KMS-11 (cell line): ENCODE measurements at regions not wholly inside any gene's neighbourhood (a gene's known extent, or its start where the extent isn't known, plus 50 kb on each side); places are given as distances from the start of the nearest gene placed in this dataset.

Experiments used
- H2AFZ ChIP-seq: fragments of 200-600 bp; sonication (generic); 2 replicates; pipeline ENCODE4 v1.6.1; 2016; ENCODE audit warnings: antibody characterized with exemption, mixed run types, low read depth
- H3K27ac ChIP-seq: fragments of 200-600 bp; sonication (generic); 2 replicates; pipeline ENCODE4 v1.6.1; 2016; ENCODE audit warnings: mild to moderate bottlenecking, mixed run types
- H3K27me3 ChIP-seq: fragments of 200-600 bp; sonication (generic); 2 replicates; pipeline ENCODE4 v1.6.1; 2017; ENCODE audit warnings: mild to moderate bottlenecking, low read depth, mixed run types, moderate library complexity; ENCODE audit not compliant: insufficient read depth
- H3K36me3 ChIP-seq: fragments of 200-600 bp; sonication (generic); 2 replicates; pipeline ENCODE4 v1.6.1; 2017; ENCODE audit warnings: mild to moderate bottlenecking, mixed run types; ENCODE audit not compliant: insufficient read depth
- H3K4me1 ChIP-seq: fragments of 200-600 bp; sonication (generic); 2 replicates; pipeline ENCODE4 v1.6.1; 2016; ENCODE audit warnings: mild to moderate bottlenecking, low read depth, mixed run types; ENCODE audit not compliant: poor library complexity, severe bottlenecking
- H3K4me2 ChIP-seq: fragments of 200-600 bp; sonication (generic); 2 replicates; pipeline ENCODE4 v1.7.0; 2016; ENCODE audit warnings: mild to moderate bottlenecking, mixed run types
- H3K4me3 ChIP-seq: fragments of 200-600 bp; sonication (generic); IDR thresholded peaks from 2 replicates; pipeline ENCODE4 v1.6.1; 2017; ENCODE audit warnings: low read depth, low read length, mixed read lengths; ENCODE audit not compliant: insufficient read depth
- H3K79me2 ChIP-seq: fragments of 200-600 bp; sonication (generic); 2 replicates; pipeline ENCODE4 v1.6.1; 2016; ENCODE audit warnings: low read depth, mixed run types; ENCODE audit not compliant: insufficient read depth
- H3K9ac ChIP-seq: fragments of 200-600 bp; sonication (generic); 2 replicates; pipeline ENCODE4 v1.6.1; 2016; ENCODE audit warnings: mild to moderate bottlenecking, mixed run types
- H4K20me1 ChIP-seq: fragments of 200-600 bp; sonication (generic); 2 replicates; pipeline ENCODE4 v1.6.1; 2016; ENCODE audit warnings: mild to moderate bottlenecking, mixed run types; ENCODE audit not compliant: insufficient read depth
- CTCF ChIP-seq: fragments of 200-600 bp; sonication (generic); conservative IDR thresholded peaks from 2 replicates; pipeline ENCODE4 v1.6.1; 2017; ENCODE audit warnings: low read depth, mild to moderate bottlenecking, antibody characterized with exemption, low read length, moderate library complexity, mixed read lengths

- Histone ChIP-seq H4K20me1 (no peaks in the 10 kb centered on the region), H3K27ac (no peak overlapping the region), H3K9ac (no peak overlapping the region), H3K79me2 (no peaks in the 10 kb centered on the region), H3K4me3 (no peak overlapping the region), H3K36me3 (no peaks in the 10 kb centered on the region), H3K4me1 (no peaks in the 10 kb centered on the region), H3K4me2 (no peak overlapping the region), H2AFZ (no peak overlapping the region), H3K27me3 (no peaks in the 10 kb centered on the region)
- no peak for TF ChIP-seq CTCF
Observed at GRCh38 chr3:82208002-82208710, 446.7 kb upstream of the GBE1 start.

- H3K27ac ChIP-seq = no peak overlapping the region
- TF ChIP-seq CTCF = no peak
- H3K9ac ChIP-seq = no peak overlapping the region
- no peak overlapping the region for H2AFZ ChIP-seq
- H3K36me3 ChIP-seq = no peaks in the 10 kb centered on the region
- no peaks in the 10 kb centered on the region for H3K4me1 ChIP-seq
- H4K20me1 ChIP-seq = no peaks in the 10 kb centered on the region
- no peak overlapping the region for H3K4me2 ChIP-seq
- no peak overlapping the region for H3K4me3 ChIP-seq
- no peaks in the 10 kb centered on the region for H3K79me2 ChIP-seq
- H3K27me3 ChIP-seq = no peaks in the 10 kb centered on the region
Observed at GRCh38 chr3:82202269-82202668, 440.8 kb upstream of the GBE1 start.

DNA sequence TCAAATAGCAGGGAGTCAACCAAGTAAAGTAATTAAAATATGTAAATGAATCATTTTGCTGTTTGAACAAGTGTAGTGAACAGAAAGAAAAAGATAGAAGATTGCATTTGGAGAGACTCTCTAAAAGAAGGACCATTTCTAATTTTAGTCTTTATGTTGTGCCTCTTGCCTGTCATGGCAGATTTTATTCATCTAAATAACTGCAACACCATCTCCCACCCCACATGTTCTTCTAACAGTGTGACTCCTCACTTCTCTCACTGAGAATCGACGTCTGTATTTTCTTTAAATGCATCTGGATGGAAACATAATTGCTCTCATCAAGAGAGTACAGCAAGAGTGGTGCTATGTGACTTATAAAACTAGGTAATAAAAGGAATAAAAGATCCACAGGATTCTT, 439.9 kb upstream of the GBE1 start:
- H2AFZ ChIP-seq = no peak overlapping the region
- TF ChIP-seq CTCF = no peak
- no peaks in the 10 kb centered on the region for H3K79me2 ChIP-seq

DNA sequence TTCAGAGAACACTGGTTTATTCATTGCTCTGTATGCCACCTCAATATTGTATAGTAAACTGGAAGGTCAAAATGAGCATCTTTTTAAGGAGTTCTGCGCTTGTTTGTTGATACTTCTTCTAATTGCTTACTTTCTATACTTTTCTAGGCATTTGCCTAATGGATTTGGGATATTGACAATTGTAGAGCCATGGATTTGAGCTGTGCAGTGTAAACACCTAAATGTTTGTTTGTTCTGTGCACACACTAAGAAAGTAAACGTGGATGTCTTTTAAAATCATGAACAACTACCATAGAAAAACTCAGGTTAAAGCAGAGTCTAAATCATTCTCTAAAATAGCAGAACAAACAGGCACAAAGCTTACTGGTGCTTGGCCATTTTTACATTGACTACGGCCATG, 436.6 kb upstream of the GBE1 start:
- no peaks in the 10 kb centered on the region for H3K4me1 ChIP-seq
- no peaks in the 10 kb centered on the region for H3K36me3 ChIP-seq
- no peaks in the 10 kb centered on the region for H3K27me3 ChIP-seq
- H3K9ac ChIP-seq = no peak overlapping the region
- H3K79me2 ChIP-seq = no peaks in the 10 kb centered on the region
- H3K27ac ChIP-seq = no peak overlapping the region
- H3K4me2 ChIP-seq = no peak overlapping the region
- no peak overlapping the region for H2AFZ ChIP-seq
- TF ChIP-seq CTCF = no peak
- no peak overlapping the region for H3K4me3 ChIP-seq
- H4K20me1 ChIP-seq = no peaks in the 10 kb centered on the region

More for the DNA sequence above, 439.9 kb upstream of the GBE1 start:
- Histone ChIP-seq H4K20me1 (no peaks in the 10 kb centered on the region), H3K36me3 (no peaks in the 10 kb centered on the region), H3K4me2 (no peak overlapping the region), H3K27me3 (no peaks in the 10 kb centered on the region), H3K4me3 (no peak overlapping the region), H3K27ac (no peak overlapping the region), H3K9ac (no peak overlapping the region), H3K4me1 (no peaks in the 10 kb centered on the region)
